Tibial nerve (tissue), 4 donors: ENCODE measurements at regions not wholly inside any gene's neighbourhood (a gene's known extent, or its start where the extent isn't known, plus 50 kb on each side); places are given as distances from the start of the nearest gene placed in this dataset.

ENCODE experiments used
- DNase-seq, 2 donors: peaks; one replicate each; pipeline ENCODE4 v3.0.0-alpha.2; 2019; ENCODE audit warnings: low spot score in 2 of 2
- H3K27ac ChIP-seq, 4 donors: fragments of 200-600 bp; sonication (generic) in 3 of 4; one replicate each; pipeline ENCODE4 v1.5.1; 2017 to 2019; ENCODE audit warnings: mild to moderate bottlenecking in 1 of 4
- H3K27me3 ChIP-seq, 2 donors: fragments of 200-600 bp; sonication (generic) in 1 of 2; one replicate each; pipeline versions ENCODE4 v1.5.1 to v1.6.0; 2017 to 2019
- H3K36me3 ChIP-seq, 3 donors: fragments of 200-600 bp; sonication (generic); one replicate each; pipeline ENCODE4 v1.5.1; 2018 to 2019
- H3K4me1 ChIP-seq, 4 donors: fragments of 200-600 bp; sonication (generic) in 3 of 4; one replicate each; pipeline ENCODE4 v1.5.1; 2017 to 2019
- H3K4me3 ChIP-seq, 4 donors: fragments of 200-600 bp; sonication (generic) in 3 of 4; one replicate each; pipeline ENCODE4 v1.5.1; 2017 to 2019; ENCODE audit warnings: mild to moderate bottlenecking in 1 of 4, moderate library complexity in 1 of 4
- H3K9me3 ChIP-seq, 4 donors: fragments of 200-600 bp; sonication (generic) in 3 of 4; one replicate each; pipeline ENCODE4 v1.5.1; 2017 to 2019
- EP300 ChIP-seq, 2 donors: sonication (generic); formaldehyde crosslinking; IDR thresholded peaks; one replicate each; pipeline ENCODE4 v1.6.1; 2017; ENCODE audit warnings: antibody characterized with exemption in 2 of 2, mild to moderate bottlenecking in 1 of 2
- POLR2A ChIP-seq, 2 donors: fragments of 450-650 bp; IDR thresholded peaks; one replicate each; pipeline ENCODE4 v1.6.1; 2017; ENCODE audit warnings: antibody characterized with exemption in 2 of 2, mild to moderate bottlenecking in 2 of 2, moderate library complexity in 2 of 2
- WGBS, 2 donors: methylation state at CpG; one replicate each; pipeline ENCODE4 v1.1.5; 2018; 5-methylcytosine and 5-hydroxymethylcytosine counted together
- TF ChIP-seq, protein P1 (sequence below), 5 experiments: fragments of 200-600 bp in 3 of 5; fragments of 450-650 bp in 2 of 5; sonication (generic) in 3 of 5; IDR thresholded peaks; one replicate each; pipeline ENCODE4 v1.5.1; 2016 to 2019; ENCODE audit warnings: antibody characterized with exemption in 5 of 5, mild to moderate bottlenecking in 3 of 5, moderate library complexity in 2 of 5

DNA sequence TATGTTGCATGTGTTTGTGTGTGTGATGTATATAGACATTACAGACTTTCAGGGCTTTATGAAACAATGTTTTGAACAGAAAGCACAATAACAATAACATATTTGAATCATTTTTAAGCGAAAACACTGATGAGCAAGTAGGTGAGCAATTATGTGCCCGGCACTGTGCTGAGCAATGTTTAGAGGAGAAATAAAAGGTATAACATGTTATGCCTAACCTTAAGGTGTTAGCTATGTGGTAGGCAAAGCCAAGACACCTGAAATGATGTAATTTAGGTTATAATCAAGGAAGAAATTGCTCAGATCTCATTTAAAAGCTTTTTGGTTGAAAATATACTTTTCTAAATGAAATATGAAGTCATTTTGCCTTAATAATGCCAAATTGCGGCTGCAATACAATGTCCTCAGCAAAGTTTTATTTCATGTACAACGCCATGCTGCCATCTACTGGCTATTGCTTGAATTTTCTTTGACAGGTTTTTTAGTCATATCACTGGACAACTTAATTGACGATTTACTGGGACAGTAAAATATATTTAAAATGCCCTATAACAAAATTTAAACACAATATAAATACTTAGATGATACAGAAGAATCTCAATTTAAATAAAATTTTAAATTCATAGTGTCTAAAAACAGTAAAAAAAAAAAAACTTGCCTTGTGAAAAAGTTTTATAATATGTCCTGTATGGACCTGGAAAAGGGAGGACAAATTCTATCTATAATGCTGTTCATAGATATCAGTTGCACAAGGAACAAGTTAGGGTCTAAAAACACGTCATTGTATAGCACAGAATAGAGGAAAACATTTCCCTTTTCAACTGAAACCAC, 131.1 kb upstream of the CDK1 start:
- 18 to 24% methylated on average over 6 of the region's 6 CpGs for WGBS, 2 donors
- peak in 1 of 2 donors; percentile 83 for DNase-seq
- Histone ChIP-seq H3K4me3 (no peak overlapping the region), H3K9me3 (no peaks in the 10 kb centered on the region), H3K27me3 (no peaks in the 10 kb centered on the region), H3K27ac (peak overlapping the region in 2 of 4 donors; percentile 29 to 47), H3K36me3 (no peaks in the 10 kb centered on the region), H3K4me1 (peaks cover 0 to 18% (median 4%) of the 10 kb centered on the region in 4 donors)
- TF ChIP-seq, protein P1, sequence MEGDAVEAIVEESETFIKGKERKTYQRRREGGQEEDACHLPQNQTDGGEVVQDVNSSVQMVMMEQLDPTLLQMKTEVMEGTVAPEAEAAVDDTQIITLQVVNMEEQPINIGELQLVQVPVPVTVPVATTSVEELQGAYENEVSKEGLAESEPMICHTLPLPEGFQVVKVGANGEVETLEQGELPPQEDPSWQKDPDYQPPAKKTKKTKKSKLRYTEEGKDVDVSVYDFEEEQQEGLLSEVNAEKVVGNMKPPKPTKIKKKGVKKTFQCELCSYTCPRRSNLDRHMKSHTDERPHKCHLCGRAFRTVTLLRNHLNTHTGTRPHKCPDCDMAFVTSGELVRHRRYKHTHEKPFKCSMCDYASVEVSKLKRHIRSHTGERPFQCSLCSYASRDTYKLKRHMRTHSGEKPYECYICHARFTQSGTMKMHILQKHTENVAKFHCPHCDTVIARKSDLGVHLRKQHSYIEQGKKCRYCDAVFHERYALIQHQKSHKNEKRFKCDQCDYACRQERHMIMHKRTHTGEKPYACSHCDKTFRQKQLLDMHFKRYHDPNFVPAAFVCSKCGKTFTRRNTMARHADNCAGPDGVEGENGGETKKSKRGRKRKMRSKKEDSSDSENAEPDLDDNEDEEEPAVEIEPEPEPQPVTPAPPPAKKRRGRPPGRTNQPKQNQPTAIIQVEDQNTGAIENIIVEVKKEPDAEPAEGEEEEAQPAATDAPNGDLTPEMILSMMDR (IDR thresholded peaks at IDR 0.05) = peak; percentile 45 to 78 (median 75)
- no peak for TF ChIP-seq POLR2A (IDR thresholded peaks at IDR 0.05)
- TF ChIP-seq EP300 (IDR thresholded peaks at IDR 0.05) = peak in 1 of 2 donors; percentile 23

DNA sequence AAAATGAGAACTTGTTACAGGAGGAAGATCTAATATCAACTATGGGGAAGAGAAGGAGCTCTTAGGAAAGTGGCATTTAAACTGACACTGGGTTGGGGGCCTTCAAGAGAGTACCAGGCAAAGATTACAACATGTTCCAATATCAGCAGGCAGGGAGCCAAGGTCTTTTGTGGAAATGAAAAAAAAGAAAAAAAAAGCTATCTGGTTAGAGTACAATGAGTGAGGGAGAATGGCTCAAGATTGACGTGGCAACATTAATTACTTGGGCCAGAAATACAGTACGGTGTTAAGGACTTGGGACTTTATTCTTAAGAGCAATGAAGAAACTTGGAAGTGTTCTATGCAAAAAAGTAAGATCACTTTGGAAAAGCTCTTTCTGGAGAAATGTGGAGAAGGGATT, 132.3 kb upstream of the CDK1 start:
- TF ChIP-seq, protein P1 (IDR thresholded peaks at IDR 0.05) = no peak
- TF ChIP-seq EP300 (IDR thresholded peaks at IDR 0.05) = no peak
- TF ChIP-seq POLR2A (IDR thresholded peaks at IDR 0.05) = no peak
- no peaks in the 10 kb centered on the region for H3K9me3 ChIP-seq
- peak overlapping the region in 2 of 4 donors; percentile 44 to 47 for H3K27ac ChIP-seq
- 53 to 62% methylated on average over 2 of the region's 2 CpGs for WGBS, 2 donors
- H3K27me3 ChIP-seq = no peaks in the 10 kb centered on the region
- H3K4me1 ChIP-seq = peaks cover 0 to 18% (median 4%) of the 10 kb centered on the region in 4 donors
- no peaks in the 10 kb centered on the region for H3K36me3 ChIP-seq
- DNase-seq = no peak
- H3K4me3 ChIP-seq = no peak overlapping the region

DNA sequence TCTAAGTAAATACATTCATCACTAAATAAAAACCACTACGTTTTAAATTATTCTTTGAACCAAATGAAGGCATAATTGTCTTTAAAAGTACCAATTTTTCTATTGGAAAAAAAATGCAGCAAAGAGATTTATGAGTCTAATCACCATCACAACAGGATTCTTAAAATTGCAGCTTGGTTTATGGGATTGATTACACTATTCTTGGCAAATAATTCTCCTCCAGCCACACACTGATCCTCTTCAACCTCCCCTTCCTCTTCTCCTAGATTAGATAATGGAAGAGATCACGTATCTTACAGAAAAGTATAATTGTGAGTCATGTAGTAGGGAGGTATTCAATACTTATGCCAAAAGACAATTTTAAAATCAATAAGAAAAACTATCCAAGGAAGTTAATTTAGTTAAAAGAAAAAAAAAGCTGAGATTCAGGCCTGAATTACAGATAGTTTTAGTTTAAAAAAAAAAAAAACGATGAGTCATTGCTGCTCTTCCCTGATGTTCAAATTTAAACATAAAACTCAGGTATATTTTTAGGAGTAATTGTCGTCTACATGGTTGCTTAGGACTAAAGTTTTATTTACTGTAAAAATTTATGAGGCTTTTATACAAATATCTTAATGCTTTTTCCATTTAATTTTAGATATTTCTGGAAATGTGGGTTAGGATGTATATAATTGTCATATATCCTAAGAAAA, 133.7 kb upstream of the CDK1 start:
- no peaks in the 10 kb centered on the region for H3K9me3 ChIP-seq
- no peaks in the 10 kb centered on the region for H3K36me3 ChIP-seq
- TF ChIP-seq POLR2A (IDR thresholded peaks at IDR 0.05) (no peak), EP300 (IDR thresholded peaks at IDR 0.05) (no peak)
- TF ChIP-seq, protein P1 (IDR thresholded peaks at IDR 0.05) = no peak
- peaks cover 0 to 18% (median 4%) of the 10 kb centered on the region in 4 donors for H3K4me1 ChIP-seq
- WGBS, 2 donors = 74 to 75% methylated on average over 4 of the region's 4 CpGs
- no peak overlapping the region for H3K4me3 ChIP-seq
- H3K27me3 ChIP-seq = no peaks in the 10 kb centered on the region
- no peak for DNase-seq
- H3K27ac ChIP-seq = no peak overlapping the region

DNA sequence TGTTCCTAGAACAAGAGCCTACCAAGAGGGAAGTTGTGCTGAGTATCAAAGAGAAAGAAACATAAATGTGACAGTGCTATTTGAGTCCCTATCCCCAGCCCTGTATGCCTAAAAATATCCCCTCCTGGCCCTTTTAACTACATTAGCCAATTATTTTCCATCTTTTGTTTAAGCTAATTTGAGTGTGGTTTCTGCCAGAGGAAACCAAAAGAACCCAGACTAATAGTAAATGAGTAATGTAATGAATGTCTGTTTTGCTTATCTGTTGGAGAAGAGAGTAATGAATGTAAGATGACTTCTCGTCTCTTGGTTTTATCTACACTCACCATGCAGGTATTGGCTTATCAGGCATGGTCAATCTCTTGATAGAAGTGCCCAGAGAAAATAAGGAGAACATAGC, 134.4 kb upstream of the CDK1 start:
- Histone ChIP-seq H3K27me3 (no peaks in the 10 kb centered on the region), H3K4me1 (peaks cover 0 to 18% (median 4%) of the 10 kb centered on the region in 4 donors), H3K4me3 (no peak overlapping the region), H3K9me3 (no peaks in the 10 kb centered on the region), H3K27ac (no peak overlapping the region), H3K36me3 (no peaks in the 10 kb centered on the region)
- 87 to 91% methylated on average over 1 of the region's 1 CpG for WGBS, 2 donors
- TF ChIP-seq EP300 (IDR thresholded peaks at IDR 0.05) (no peak), POLR2A (IDR thresholded peaks at IDR 0.05) (no peak)
- TF ChIP-seq, protein P1 (IDR thresholded peaks at IDR 0.05) = no peak
- no peak for DNase-seq

DNA sequence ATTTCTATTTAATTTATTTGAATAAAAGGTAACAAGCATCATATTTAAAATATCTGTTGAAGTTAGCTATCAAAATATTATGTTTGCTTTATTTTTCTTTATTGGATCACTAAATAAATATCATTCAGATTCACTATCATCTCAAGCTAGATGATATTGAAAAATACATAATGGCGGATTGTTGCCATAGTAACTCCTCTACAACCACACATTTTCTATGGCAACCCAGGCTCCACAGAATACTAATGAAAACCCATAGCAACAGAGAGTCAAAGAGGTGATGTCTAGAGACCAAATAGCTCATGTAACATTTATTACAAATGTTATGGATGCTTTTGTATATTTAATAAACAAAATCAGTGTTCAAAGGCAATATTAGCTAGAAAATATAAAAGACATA, 148.9 kb upstream of the CDK1 start:
- no peaks in the 10 kb centered on the region for H3K4me1 ChIP-seq
- no peaks in the 10 kb centered on the region for H3K27me3 ChIP-seq
- no peak overlapping the region for H3K4me3 ChIP-seq
- 94 to 97% methylated on average over 1 of the region's 1 CpG for WGBS, 2 donors
- H3K36me3 ChIP-seq = no peaks in the 10 kb centered on the region
- no peaks in the 10 kb centered on the region for H3K9me3 ChIP-seq
- TF ChIP-seq EP300 (IDR thresholded peaks at IDR 0.05) (no peak), POLR2A (IDR thresholded peaks at IDR 0.05) (no peak)
- TF ChIP-seq, protein P1 (IDR thresholded peaks at IDR 0.05) = no peak
- no peak for DNase-seq
- H3K27ac ChIP-seq = no peak overlapping the region
